Hematopoietic multipotent progenitor cell treated with erythropoietin and hydrocortisone succinate and interleukin-3 and kit ligand, for 4 days (in vitro differentiated cells): ENCODE measurements at regions not wholly inside any gene's neighbourhood (a gene's known extent, or its start where the extent isn't known, plus 50 kb on each side); places are given as distances from the start of the nearest gene placed in this dataset.
A peak's percentile ranks its signal among the peaks of the same experiment; 100 is the strongest.

ENCODE experiments used
- DNase-seq: peaks from one replicate; pipeline ENCODE4 v3.0.0-alpha.2; 2015

- DNase-seq, result peak; percentile 22
Observed at GRCh38 chr7:94239661-94240234, 154.9 kb upstream of the COL1A2 start.

- DNase-seq, result no peak
Observed at GRCh38 chr7:94240902-94241301, 153.8 kb upstream of the COL1A2 start.

- no peak for DNase-seq
Observed at GRCh38 chr7:94241402-94241925, 153.2 kb upstream of the COL1A2 start.

DNA sequence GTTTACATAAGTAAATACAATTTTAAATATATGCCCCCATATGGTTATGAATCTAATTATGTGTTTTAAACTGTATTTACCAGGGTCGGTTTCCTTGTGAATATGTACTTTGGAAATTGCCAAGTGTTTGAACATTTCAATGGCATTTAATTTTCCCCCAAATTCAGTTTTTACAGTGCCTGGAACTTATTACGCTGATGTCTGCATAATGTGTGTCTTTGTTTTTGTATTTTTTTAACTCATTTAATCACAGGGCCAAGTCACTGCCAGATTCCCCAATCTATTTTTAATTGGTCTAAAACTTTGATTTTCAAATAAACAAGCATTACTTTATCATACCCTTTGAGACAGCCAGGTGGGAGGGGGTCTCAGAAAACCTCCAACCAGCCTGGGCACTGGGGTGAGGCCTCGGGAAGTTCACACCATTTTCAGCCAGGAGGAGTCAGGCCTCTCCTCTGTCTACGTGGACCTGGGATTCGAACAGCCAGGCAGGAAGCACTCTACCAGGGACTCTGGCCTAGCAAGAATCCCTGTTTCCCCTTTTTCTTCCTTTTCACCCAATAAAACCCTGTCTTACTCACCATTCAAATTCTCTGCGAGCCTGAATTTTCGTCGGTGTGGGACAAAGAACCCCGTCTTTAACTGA, 151.5 kb upstream of the COL1A2 start:
- no peak for DNase-seq

GRCh38 chr7:94244760-94245159, 149.9 kb upstream of the COL1A2 start:
- DNase-seq, result no peak

DNA sequence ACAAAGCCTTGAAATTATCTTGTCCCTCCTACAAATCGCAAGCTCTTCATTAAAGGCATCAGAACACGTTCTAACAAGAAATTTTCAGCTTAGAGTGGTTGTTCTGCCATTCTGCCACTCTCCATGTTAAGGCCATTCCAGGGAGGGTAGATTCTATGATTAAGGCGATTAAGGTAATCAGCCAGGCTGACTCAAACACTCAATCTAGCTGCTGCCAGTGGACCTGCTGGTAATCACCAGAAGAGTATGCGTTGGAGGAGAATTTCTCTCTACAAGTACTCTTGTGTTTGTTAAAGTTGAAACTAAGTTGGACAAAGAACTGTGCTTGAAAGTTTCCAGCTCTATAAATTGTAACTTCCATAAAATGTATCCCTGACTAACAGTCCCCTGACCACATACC, 149.2 kb upstream of the COL1A2 start:
- DNase-seq, result no peak

DNA sequence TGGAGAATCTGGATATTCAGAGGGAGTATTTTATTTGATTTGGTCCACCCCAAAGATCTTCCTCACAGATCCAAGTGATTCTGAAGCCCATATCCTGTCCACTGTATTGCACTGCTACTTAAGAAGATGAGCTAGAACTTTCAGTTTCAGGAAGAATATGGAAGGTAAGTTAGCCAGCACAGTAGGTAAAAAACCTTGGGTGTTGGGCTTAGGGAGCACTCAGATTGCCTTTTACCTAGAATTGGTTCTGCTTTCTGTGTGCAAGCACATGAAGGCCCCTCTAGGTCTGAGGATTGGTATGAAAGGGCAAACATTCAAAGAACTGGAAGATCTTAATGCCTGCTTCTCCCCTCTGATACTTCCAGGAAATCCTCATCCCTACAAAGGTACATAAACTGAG, 146.7 kb upstream of the COL1A2 start:
- no peak for DNase-seq

- DNase-seq, result no peak
Observed at GRCh38 chr7:94249631-94250030, 145.1 kb upstream of the COL1A2 start.

DNA sequence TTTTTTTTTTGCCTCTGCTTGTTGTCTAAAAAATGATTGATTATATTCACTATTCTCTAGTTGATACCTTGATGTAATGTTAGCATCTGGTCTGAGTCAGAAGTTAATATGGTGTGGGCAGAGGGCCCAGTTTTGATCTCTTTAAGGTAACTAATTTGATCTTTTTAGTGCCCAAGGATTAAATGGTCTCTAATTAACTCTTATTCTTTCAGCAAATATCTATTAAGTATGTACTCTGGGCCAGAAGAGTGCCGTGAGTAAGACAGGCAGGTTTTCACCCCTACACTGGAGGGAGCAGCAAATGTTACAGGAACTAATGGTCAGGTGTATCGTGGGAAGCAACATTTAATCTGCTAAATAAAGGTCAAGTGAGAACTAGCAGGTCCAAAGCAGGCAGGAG, 144.6 kb upstream of the COL1A2 start:
- DNase-seq, result no peak

DNA sequence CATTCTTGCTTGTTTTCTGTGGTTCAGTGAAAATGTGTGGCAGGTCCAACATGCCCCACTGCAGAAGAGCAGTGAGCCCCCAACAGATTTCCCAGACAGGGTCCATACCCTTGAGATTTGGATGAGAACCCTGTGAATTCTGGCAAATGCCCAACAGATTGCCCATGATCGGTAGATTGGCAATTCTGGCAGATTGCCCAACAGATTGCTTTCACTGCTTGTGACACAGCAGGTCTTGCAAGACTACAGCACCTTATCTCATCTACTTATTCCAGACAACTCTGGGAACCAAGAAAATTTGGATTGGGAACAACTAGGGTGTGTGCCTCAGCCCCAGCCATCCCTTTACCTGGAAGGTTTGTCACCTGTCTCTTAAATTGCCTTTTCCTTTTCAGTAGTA, 143.7 kb upstream of the COL1A2 start:
- peak; percentile 19 for DNase-seq

- DNase-seq, result no peak
Observed at GRCh38 chr7:94252124-94252523, 142.6 kb upstream of the COL1A2 start.

DNA sequence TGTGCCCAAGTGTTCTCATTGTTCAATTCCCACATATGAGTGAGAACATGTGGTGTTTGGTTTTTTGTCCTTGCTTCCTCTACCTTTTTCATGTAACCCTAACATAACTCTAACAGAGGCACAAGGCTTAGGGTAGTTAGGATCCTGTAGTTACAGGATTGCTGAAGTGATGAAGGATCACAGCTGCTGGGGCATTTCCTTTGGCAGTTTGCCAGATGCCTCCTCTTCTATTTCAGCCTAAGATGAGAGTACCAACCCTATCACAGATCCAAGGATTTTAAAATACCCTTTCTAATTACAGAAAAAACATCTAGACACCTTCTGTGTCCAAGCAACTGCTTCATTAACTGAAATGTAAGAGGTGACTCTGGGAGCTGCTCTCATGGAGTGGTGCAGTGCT, 141.7 kb upstream of the COL1A2 start:
- no peak for DNase-seq

GRCh38 chr7:94253686-94254085, 141.0 kb upstream of the COL1A2 start:
- no peak for DNase-seq

DNA sequence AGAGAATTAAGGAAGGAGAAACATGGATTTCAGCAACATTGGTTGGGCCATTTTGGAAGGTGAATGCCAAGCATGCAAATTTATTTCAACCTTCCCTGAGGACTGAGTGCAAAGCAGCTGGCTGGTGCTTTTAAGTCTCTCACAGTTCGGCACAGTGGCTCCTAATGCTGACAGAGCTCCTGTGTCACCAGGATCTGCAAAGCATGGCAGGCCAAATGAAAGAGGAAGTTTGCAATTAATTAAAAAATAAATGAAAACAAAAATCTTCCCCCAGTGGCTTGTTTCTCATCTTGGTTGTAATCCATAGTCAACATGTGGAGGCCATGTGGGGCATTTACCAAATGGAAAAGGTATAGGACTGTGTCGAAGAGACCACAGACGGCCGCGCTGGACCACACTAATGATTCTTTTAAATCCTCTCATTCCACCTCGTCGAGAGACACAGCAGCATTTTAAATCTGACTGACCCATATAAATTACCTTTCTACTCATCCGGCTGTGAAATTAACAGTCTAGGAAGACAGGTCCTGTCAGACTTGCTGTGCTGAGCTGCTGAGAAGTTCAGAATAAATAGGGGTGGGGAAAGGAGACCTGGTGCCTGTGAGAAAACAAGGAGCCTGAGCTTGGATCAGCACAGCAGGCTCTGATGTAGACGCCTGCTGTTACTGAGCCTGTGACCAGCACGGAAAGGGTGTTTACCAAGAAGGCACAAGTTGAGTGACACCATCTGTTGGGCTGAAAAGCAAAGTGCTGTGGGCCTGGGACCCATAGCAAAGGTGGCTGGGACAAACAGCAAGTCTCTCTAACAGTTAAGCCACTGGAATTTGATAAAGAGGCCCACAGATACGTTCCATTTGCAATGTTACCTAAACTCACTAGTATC, 136.0 kb upstream of the COL1A2 start:
- no peak for DNase-seq

DNA sequence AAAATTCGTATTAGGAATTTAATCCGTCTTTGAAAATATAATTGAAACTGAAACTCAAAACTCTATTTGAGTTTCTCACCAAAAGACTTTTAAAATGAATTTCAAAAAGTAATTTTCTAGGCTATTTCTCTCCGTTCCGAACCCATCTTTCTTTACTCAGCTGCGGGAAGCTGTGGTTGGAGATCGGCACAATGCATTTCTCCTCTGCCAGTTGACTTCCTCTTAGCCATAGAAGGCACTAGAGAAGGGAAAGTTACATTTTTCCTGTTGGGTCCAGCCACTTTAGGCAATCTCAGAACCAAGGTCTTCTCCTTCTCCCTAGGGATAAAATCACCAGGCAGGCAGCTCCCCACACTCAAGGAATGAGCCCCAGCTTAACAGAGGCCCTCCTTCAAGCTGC, 133.6 kb upstream of the COL1A2 start:
- DNase-seq, result peak; percentile 26

GRCh38 chr7:94264756-94265155, 129.9 kb upstream of the COL1A2 start:
- no peak for DNase-seq

DNA sequence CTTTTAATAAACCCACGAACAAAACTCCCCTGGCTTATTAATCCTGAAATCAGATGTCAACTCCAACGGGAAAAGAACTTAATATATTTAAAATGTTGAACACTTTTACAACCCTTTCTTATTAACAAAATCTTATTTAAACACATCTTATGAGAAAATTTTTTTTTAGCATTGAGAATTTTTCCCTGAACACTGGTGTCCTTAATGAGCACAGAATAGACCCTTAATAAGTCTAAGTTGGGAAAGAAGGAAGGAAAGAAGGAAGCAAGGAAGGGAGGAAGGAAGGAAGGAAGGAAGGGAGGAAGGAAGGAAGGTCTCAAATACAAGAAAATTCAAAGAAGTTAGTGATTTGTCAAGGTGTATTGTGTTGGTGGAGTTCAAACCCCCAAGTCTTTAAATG, 129.2 kb upstream of the COL1A2 start:
- no peak for DNase-seq

DNA sequence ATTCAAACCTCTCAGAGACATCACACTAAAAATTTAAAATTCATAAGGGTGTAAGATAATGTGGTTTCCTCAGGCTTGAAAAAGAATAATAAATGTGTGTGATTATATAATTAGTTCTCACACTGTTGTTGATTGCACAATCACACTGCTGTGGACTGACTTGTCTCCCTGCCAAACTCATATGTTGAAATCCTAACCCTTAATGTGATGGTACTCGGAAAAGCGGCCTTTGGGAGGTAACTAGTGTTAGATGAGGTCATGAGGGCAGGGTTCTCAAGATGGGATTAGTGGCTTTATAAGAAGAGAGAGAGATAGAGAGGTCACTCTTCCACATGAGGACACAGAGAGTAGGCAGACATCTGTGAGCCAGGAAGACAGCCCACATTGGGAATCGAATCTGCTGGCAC, 128.5 kb upstream of the COL1A2 start:
- peak; percentile 41 for DNase-seq

- DNase-seq, result no peak
Observed at GRCh38 chr7:94270772-94271171, 123.9 kb upstream of the COL1A2 start.

GRCh38 chr7:94272821-94273583, 121.7 kb upstream of the COL1A2 start:
- DNase-seq, result no peak

DNA sequence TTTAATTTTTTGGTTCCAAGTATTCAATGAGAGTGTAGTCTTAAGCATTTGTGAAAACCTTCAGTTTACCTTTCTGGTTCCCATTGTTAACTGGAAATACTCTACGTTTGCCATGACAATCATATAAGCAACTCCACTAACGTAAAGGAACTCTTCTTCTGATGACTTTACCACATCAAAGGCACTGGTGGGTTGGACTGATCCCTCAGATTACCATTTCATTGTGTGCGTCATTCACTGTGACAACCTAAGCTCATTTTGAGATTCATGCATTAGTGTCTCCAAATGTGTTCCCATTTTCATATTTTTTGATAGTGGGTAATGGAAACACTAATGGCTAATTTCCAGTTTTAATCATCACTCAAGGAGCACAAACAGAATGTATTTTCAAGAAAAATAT, 119.9 kb upstream of the COL1A2 start:
- DNase-seq, result no peak

GRCh38 chr7:94276027-94276426, 118.7 kb upstream of the COL1A2 start:
- no peak for DNase-seq

- peak; percentile 56 for DNase-seq
Observed at GRCh38 chr7:94276795-94277194, 117.9 kb upstream of the COL1A2 start.
